Keratinocyte (primary cell): ENCODE measurements at regions not wholly inside any gene's neighbourhood (a gene's known extent, or its start where the extent isn't known, plus 50 kb on each side); places are given as distances from the start of the nearest gene placed in this dataset.
A peak's percentile ranks its signal among the peaks of the same experiment; 100 is the strongest.

Source experiments
- DNase-seq: peaks from one replicate; pipeline ENCODE4 v3.0.0-alpha.2; 2011; ENCODE audit warnings: low read depth, missing footprints, low spot score
- FAIRE-seq: peaks from 2 replicates; lab custom pipeline; 2011; peaks lifted over from hg19 to GRCh38; lab: Jason Lieb, UNC
- H2AFZ ChIP-seq: 2 replicates; pipeline ENCODE4 v1.6.0; 2012; ENCODE audit warnings: low read length, control low read depth, inconsistent platforms; ENCODE audit not compliant: control insufficient read depth
- H3K27ac ChIP-seq: 2 replicates; pipeline ENCODE4 v1.5.1; 2011; ENCODE audit warnings: low read length; ENCODE audit not compliant: control insufficient read depth, insufficient read depth
- H3K27me3 ChIP-seq: 3 replicates; pipeline ENCODE4 v1.6.0; 2011; ENCODE audit warnings: low read length; ENCODE audit not compliant: control insufficient read depth, insufficient read depth; ENCODE audit errors: extremely low read depth
- H3K36me3 ChIP-seq, 2 experiments: 2 replicates in 1 of 2; 3 replicates in 1 of 2; pipeline ENCODE4 v1.5.1; 2011; ENCODE audit warnings: low read length in 2 of 2, mild to moderate bottlenecking in 1 of 2; ENCODE audit not compliant: control insufficient read depth in 2 of 2, insufficient read depth in 2 of 2; ENCODE audit errors: extremely low read depth in 1 of 2
- H3K4me1 ChIP-seq: 3 replicates; pipeline ENCODE4 v1.5.1; 2011; ENCODE audit warnings: low read length; ENCODE audit not compliant: control insufficient read depth, insufficient read depth; ENCODE audit errors: extremely low read depth
- H3K4me2 ChIP-seq: 3 replicates; pipeline ENCODE4 v1.6.0; 2011; ENCODE audit warnings: low read depth, low read length; ENCODE audit not compliant: control insufficient read depth, insufficient read depth; ENCODE audit errors: extremely low read depth
- H3K4me3 ChIP-seq, 3 experiments: fragments of 200-600 bp in 1 of 3; sonication (generic) in 1 of 3; 2 replicates in 2 of 3; 3 replicates in 1 of 3; pipeline ENCODE4 v1.5.1; 2011 to 2016; ENCODE audit warnings: low read length in 3 of 3, mild to moderate bottlenecking in 3 of 3, control low read depth in 2 of 3, inconsistent platforms in 1 of 3, low read depth in 1 of 3, mixed read lengths in 1 of 3, mixed run types in 1 of 3, moderate library complexity in 1 of 3; ENCODE audit not compliant: control insufficient read depth in 2 of 3, insufficient read depth in 2 of 3; ENCODE audit errors: extremely low read depth in 1 of 3
- H3K79me2 ChIP-seq: 2 replicates; pipeline ENCODE4 v1.6.0; 2012; ENCODE audit warnings: low read length; ENCODE audit not compliant: control insufficient read depth, insufficient read depth
- H3K9ac ChIP-seq: 3 replicates; pipeline ENCODE4 v1.6.0; 2011; ENCODE audit warnings: low read length; ENCODE audit not compliant: control insufficient read depth, insufficient read depth; ENCODE audit errors: extremely low read depth
- H3K9me1 ChIP-seq: 3 replicates; pipeline ENCODE4 v1.6.0; 2011; ENCODE audit warnings: low read length; ENCODE audit not compliant: control insufficient read depth, insufficient read depth; ENCODE audit errors: extremely low read depth
- H3K9me3 ChIP-seq: 2 replicates; pipeline ENCODE4 v1.5.1; 2012; ENCODE audit warnings: low read depth, low read length; ENCODE audit not compliant: control insufficient read depth
- H4K20me1 ChIP-seq: 3 replicates; pipeline ENCODE4 v1.6.0; 2011; ENCODE audit warnings: low read length; ENCODE audit not compliant: control insufficient read depth, insufficient read depth; ENCODE audit errors: extremely low read depth
- CTCF ChIP-seq, 3 experiments: IDR thresholded peaks in 1 of 3; conservative IDR thresholded peaks in 1 of 3; optimal IDR thresholded peaks in 1 of 3; 2 replicates in 2 of 3; 3 replicates in 1 of 3; pipeline versions ENCODE3 to v1.5.1; 2011; ENCODE audit warnings: low read length in 3 of 3, mild to moderate bottlenecking in 3 of 3, moderate library complexity in 2 of 3, control low read depth in 1 of 3, inconsistent platforms in 1 of 3; ENCODE audit not compliant: insufficient read depth in 2 of 3; ENCODE audit errors: extremely low read depth in 1 of 3
- EZH2 ChIP-seq: IDR thresholded peaks from one replicate; pipeline ENCODE4 v1.6.1; 2012; ENCODE audit warnings: inconsistent platforms, mild to moderate bottlenecking, low read length, moderate library complexity
- dilution Hi-C: fragments of 300-500 bp; cut with MboI; formaldehyde crosslinking; loops from one replicate; pipeline ENCODE4 v1.7.0; 2020; ENCODE audit warnings: low sequenced_read_pairs; ENCODE audit not compliant: extremely low pct_ligation_motif_present

- H3K9me1 ChIP-seq, result no peaks in the 10 kb centered on the region
- TF ChIP-seq EZH2, result no peak
- TF ChIP-seq CTCF (optimal IDR thresholded peaks at IDR 0.05 in 1 of 3, IDR thresholded peaks at IDR 0.05 in 1 of 3, conservative IDR thresholded peaks at IDR 0.05 in 1 of 3; ENCODE audit: extremely low read depth in 1 of 3, insufficient read depth in 2 of 3, low read length in 3 of 3), result no peak
- dilution Hi-C loops, result no loop called here
- H3K4me3 ChIP-seq, result no peak overlapping the region
- peaks cover 3% of the 10 kb centered on the region for H3K4me1 ChIP-seq
- H3K79me2 ChIP-seq, result no peaks in the 10 kb centered on the region
- DNase-seq, result no peak
- no peaks in the 10 kb centered on the region for H3K27me3 ChIP-seq
- H3K36me3 ChIP-seq, result no peaks in the 10 kb centered on the region
- no peaks in the 10 kb centered on the region for H3K9me3 ChIP-seq
- H2AFZ ChIP-seq, result no peak overlapping the region
- no peaks in the 10 kb centered on the region for H4K20me1 ChIP-seq
- no peak overlapping the region for H3K27ac ChIP-seq
- no peak overlapping the region for H3K4me2 ChIP-seq
- FAIRE-seq, result peak; percentile 92
- H3K9ac ChIP-seq, result no peak overlapping the region
Measured at GRCh38 chr4:34202154-34202553, 2042.2 kb downstream of the ARAP2 start.

- no peaks in the 10 kb centered on the region for H3K36me3 ChIP-seq
- no peak overlapping the region for H3K9ac ChIP-seq
- TF ChIP-seq EZH2, result no peak
- no peak for TF ChIP-seq CTCF (optimal IDR thresholded peaks at IDR 0.05 in 1 of 3, IDR thresholded peaks at IDR 0.05 in 1 of 3, conservative IDR thresholded peaks at IDR 0.05 in 1 of 3; ENCODE audit: extremely low read depth in 1 of 3, insufficient read depth in 2 of 3, low read length in 3 of 3)
- H3K9me1 ChIP-seq, result no peaks in the 10 kb centered on the region
- H3K9me3 ChIP-seq, result no peaks in the 10 kb centered on the region
- dilution Hi-C loops, result no loop called here
- no peak for DNase-seq
- no peak overlapping the region for H3K27ac ChIP-seq
- H3K4me3 ChIP-seq, result no peak overlapping the region
- H3K4me1 ChIP-seq, result no peaks in the 10 kb centered on the region
- H2AFZ ChIP-seq, result no peak overlapping the region
- no peaks in the 10 kb centered on the region for H4K20me1 ChIP-seq
- no peaks in the 10 kb centered on the region for H3K79me2 ChIP-seq
- FAIRE-seq, result no peak
- H3K27me3 ChIP-seq, result no peaks in the 10 kb centered on the region
- H3K4me2 ChIP-seq, result no peak overlapping the region
Measured at GRCh38 chr4:34220601-34221000, 2023.7 kb downstream of the ARAP2 start.
